GM18499 (cell line): ENCODE measurements at regions not wholly inside any gene's neighbourhood (a gene's known extent, or its start where the extent isn't known, plus 50 kb on each side); places are given as distances from the start of the nearest gene placed in this dataset.
A peak's percentile ranks its signal among the peaks of the same experiment; 100 is the strongest.

Source experiments
- ATAC-seq: cut with Tn5 transposase; IDR thresholded peaks from one replicate; pipeline ENCODE4 v1.9.1; 2021; ENCODE audit warnings: moderate number of reproducible peaks; ENCODE audit not compliant: insufficient read depth, unreplicated experiment

GRCh38 chrX:124814106-124814505 is 467.7 kb downstream of the SH2D1A start:
- no peak for ATAC-seq

DNA sequence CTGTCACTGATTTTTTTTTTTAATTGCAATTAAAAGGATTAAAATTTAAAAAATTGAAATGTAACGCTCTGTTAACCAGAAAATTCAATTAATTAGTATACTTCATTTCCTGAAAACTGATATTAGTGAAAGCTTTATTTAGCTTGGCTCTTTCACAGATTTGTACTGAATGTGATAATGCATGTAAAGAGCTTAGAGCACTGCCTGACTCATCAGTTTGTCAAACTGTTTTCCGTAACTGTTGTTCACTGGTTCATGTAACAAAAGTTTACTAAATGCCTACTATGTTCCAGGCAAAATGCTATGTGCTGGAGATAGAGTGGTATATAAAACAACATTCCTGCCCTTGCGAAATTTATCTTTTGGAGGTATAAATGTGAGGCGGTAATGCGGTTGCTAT is 471.7 kb downstream of the SH2D1A start:
- ATAC-seq: no peak

GRCh38 chrX:124818764-124819163 is 472.4 kb downstream of the SH2D1A start:
- no peak for ATAC-seq

- no peak for ATAC-seq
These were observed 474.4 kb downstream of the SH2D1A start for GRCh38 chrX:124820738-124821137.

GRCh38 chrX:124827258-124827845 is 481.0 kb downstream of the SH2D1A start:
- no peak for ATAC-seq

DNA sequence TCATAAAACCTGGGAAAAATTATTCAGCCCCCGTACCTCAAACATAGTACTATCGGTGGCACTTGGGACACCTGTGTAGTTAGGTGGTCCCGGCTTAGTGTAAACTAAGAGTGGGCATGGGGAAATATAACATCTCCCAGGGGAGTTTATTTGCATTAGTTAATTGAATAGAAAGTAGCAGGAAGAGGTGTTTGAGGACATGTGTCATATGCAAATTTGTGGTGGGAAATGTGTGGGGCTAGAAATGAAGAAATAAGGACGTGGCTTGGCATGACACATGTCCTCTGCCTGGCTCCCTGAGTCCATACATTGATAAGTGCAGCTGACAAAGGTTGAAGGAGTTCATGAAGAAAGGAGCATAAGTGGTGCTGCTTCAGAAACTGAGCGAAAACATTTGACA is 483.6 kb downstream of the SH2D1A start:
- peak; percentile 65 for ATAC-seq

GRCh38 chrX:124836786-124837185 is 482.9 kb upstream of the TEX13C start:
- ATAC-seq: no peak

DNA sequence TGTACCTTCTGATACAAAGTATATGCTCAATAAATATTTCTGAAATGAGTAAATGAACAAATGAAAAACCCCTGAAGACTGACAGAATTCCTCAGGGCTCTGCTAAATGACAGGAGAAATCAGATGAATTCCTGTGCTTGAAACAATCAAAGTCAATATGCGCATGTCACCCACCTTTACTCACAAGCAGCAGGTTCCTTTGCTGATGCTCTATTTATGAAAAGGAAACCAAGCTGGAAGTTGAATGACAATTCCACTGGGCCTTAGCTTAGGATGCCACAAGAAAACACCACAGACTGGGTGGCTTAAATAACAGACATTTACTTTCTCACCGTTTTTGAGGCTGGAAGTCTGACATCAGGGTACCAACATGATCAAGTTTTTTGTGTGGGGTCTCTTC is 477.5 kb upstream of the TEX13C start:
- no peak for ATAC-seq

DNA sequence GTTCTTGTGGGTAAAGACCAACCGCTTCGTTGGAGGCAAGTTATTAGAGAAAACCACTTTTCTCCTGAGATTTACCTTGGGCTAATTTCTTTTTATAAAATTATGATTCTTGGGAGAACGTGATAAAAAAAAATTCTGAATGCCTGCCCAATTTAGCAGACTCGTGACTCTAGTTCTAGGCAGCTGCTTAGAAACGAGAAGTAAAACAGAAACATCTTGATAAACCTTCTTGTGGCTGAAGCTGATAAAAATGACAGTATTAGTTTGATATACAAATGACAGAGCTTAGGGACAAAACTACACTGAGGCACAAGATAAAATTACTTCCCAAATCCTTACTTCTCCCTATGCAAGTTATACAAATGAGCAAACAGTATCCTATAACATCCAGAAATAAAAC is 458.9 kb upstream of the TEX13C start:
- no peak for ATAC-seq

DNA sequence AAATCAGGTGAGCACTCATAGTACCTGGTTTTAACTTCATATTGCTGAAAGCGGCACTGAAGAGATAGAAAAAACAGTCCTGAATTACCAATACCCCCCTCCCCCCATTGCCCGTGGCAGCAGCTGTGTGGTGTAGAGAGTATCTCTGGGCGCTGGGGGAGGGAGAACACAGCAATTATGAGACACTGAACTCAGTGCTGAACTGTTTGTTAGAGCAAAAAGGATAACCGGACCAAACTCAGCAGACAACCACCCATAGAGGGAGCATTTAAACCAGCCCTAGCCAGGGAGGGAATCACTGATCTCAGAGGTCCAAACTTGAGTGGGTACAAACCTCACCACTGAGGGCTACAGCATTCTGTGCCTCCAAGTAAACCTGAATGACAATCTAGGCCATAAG is 457.4 kb upstream of the TEX13C start:
- ATAC-seq: no peak

DNA sequence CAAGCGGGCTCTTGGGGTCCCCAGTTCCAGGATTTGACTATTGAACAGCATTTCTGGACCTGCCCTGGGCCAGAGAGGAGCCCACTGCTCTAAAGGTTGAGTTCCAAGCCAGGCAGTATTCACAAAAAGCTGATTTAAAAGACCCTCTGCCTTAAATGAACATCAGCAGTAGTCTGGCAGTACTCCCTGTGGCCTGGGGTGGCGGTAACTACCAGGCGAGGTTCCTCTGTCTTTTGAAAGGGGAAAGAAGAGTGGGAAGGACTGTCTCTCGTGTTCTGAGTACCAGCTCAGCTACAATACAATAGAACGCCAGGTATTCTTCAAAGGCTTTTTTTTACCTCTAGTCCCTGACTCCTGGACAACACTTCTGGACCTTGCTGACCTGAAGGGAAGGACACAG is 456.4 kb upstream of the TEX13C start:
- no peak for ATAC-seq

- ATAC-seq: no peak
These were observed 432.1 kb upstream of the TEX13C start for GRCh38 chrX:124887572-124887971.

DNA sequence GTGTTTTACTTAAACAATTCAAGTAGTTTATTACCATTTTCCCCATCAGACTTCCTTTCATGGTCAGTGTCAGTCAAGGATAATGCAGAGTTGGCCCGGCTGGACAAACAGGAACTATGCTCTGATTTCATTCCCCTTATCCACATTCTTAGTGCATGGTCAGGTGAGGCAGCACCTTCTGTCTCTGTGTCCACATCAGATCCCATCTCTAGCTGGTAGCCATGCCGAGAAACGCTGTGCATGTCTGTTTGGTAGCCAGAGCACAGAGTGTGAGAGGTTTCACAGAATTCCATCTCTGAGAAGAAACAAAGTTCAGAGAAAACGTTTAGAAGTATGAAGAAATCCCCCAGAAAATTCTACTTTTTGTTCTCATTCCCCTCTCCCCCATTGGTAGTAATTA is 423.7 kb upstream of the TEX13C start:
- no peak for ATAC-seq

- ATAC-seq: no peak
These were observed 416.7 kb upstream of the TEX13C start for GRCh38 chrX:124902953-124903352.

- ATAC-seq: no peak
These were observed 409.1 kb upstream of the TEX13C start for GRCh38 chrX:124910611-124911010.

DNA sequence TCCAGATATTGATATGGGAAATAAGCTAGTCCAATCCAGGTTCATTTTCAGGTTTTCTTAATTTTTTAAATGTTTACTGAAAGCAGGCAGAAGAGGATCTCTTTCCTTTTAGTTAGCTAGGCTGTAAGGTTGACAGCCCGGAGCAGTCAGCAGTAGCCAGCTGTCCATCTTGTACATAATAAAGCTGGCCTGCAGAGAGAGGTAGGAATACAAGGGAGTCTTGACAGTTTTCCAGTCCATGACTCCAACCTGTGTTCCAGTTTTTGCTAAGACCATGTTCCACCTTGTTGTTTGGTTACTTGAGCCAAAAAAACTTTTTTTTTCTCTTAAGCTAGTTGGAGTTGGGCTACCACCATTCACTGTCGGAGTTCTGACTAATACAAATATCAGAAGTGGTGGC is 402.7 kb upstream of the TEX13C start:
- no peak for ATAC-seq

DNA sequence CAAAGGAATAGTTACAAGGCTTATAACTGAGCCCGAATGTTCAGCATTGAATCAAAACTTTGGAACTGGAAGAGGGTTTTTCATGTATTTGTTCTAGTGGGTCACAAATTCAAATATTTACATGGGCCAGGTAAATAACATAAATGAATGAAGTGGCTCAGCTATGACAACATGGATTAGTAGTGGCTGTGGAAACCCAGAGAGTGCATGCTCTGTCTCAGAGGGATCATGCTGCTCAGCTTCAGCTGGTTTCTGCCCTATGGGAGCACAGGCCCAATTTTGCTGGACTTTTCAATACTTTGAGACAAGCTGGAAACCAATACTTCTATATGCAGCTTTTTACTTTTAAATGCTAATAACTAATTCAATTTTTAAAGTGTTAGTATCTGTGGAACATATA is 394.0 kb upstream of the TEX13C start:
- ATAC-seq: no peak

GRCh38 chrX:124931241-124931640 is 388.4 kb upstream of the TEX13C start:
- no peak for ATAC-seq

DNA sequence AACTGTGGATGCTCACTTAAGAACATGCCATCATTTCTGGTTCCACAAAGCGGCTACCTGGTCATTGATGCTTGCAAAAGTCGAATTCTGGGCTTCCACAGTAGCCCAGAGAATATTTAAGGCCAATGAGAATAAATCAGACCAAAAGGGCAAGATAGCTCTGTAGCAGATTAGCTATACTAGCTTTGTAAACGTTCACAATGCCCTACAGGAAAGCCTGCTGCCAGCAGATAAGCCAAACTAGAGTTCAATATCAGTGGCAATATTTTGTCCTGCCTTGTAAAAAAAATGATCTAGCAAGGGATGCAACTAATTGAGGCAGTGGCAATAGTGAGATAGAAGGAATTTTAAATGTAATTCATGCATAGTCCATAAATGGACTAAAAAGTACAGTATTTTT is 387.7 kb upstream of the TEX13C start:
- ATAC-seq: no peak

- no peak for ATAC-seq
These were observed 381.0 kb upstream of the TEX13C start for GRCh38 chrX:124938715-124939114.

DNA sequence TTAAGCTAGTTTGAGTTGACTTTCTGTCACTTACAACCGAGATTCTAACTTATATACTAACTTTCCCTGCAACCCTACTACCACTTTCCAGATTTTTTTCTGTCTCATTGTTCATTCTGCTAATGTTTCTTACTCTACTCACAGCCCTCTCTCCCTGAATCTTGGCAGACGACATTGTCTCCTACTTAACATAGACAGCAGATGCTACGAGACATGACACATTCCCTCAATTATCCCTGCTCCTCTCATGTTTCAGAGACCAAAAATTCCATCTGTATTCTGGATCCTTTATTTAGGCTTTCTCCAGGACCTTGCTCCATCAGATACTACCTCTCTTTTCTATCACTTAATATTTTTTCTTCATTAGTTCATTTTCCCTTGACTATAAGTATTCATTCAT is 379.1 kb upstream of the TEX13C start:
- ATAC-seq: no peak

DNA sequence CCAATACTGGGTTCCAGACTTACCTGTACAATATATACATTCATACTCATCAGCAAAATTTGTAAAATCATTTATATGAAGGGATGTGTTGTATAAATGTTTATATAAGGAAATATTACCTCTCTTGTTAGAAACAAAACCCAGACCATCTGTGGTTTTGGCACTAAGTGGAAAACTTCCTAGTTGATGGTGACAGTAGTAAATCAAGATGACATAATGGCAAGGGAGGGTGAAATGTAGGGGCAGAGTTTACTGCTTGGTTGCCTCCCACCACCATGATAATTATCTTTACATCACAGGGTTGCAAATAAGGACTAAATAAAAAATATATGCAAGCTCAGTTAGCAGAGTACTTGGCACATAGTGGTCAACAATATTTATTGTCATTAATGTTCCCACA is 365.3 kb upstream of the TEX13C start:
- ATAC-seq: no peak

DNA sequence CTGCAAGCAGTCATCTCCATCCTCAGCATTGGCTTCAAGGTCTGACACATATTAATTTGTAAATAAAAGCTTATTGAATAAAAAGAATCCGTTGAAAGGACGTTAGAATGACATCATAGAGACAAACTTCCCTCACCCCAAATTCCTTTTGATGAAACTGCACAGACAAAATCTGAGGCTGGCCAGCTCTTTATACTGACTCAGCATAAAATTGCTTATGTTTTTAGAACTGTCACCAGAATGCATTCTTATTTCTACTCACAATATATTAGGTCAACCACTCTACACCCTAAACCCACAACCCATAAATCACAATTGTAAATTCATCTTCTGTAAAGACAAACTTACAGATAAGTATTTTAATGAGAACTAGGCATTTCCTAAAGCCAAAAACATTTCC is 359.2 kb upstream of the TEX13C start:
- no peak for ATAC-seq
